ENCODE measurements at regions not wholly inside any gene's neighbourhood (a gene's known extent, or its start where the extent isn't known, plus 50 kb on each side); places are given as distances from the start of the nearest gene placed in this dataset.

DNA sequence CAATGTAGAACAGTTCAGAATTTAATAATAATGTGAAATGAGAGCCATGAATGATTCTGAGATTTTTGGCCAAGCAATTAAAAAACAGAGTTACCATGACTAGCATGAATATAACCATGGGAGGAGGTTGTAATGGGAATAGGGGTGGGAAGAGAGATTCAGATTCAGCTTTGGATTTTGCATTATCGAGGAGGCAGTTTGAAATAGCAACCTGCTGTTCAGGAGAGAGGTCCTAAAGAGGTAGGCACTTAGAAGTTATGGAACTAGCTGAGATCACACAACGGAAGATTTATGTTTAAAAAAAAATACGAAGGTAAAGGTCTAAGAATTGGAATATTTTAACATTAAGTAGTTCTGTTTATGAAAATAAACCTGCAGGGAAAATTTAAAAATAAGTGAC, 124.4 kb upstream of the TECRL start (continued):
- TF ChIP-seq, protein P1, sequence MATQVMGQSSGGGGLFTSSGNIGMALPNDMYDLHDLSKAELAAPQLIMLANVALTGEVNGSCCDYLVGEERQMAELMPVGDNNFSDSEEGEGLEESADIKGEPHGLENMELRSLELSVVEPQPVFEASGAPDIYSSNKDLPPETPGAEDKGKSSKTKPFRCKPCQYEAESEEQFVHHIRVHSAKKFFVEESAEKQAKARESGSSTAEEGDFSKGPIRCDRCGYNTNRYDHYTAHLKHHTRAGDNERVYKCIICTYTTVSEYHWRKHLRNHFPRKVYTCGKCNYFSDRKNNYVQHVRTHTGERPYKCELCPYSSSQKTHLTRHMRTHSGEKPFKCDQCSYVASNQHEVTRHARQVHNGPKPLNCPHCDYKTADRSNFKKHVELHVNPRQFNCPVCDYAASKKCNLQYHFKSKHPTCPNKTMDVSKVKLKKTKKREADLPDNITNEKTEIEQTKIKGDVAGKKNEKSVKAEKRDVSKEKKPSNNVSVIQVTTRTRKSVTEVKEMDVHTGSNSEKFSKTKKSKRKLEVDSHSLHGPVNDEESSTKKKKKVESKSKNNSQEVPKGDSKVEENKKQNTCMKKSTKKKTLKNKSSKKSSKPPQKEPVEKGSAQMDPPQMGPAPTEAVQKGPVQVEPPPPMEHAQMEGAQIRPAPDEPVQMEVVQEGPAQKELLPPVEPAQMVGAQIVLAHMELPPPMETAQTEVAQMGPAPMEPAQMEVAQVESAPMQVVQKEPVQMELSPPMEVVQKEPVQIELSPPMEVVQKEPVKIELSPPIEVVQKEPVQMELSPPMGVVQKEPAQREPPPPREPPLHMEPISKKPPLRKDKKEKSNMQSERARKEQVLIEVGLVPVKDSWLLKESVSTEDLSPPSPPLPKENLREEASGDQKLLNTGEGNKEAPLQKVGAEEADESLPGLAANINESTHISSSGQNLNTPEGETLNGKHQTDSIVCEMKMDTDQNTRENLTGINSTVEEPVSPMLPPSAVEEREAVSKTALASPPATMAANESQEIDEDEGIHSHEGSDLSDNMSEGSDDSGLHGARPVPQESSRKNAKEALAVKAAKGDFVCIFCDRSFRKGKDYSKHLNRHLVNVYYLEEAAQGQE (IDR thresholded peaks at IDR 0.05; ENCODE audit: unreplicated experiment) = no peak
- no peak for TF ChIP-seq NANOG (IDR thresholded peaks at IDR 0.05; ENCODE audit: borderline replicate concordance)
- TF ChIP-seq STAT1 (IDR thresholded peaks at IDR 0.05; ENCODE audit: unreplicated experiment) = no peak

DNA sequence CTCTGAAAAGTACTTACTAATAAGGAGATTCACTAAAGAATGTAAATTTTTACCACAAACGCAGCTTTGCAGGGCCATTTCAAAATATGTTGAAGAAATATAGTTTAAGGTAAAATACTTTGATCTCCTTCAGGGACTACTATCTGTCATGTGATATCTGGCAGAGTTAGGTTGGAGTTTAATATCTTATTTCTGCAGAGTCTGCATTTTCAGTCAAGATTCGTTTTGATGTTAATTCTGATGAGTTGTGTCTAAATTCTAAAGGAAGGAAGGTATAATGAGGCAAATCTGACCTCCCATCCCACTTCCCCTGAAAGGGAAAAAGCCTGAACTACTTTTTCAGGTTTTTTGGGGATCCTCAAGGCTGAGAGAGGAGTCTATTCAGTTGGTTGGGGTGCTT, 123.9 kb upstream of the TECRL start:
- H3K36me3 ChIP-seq (ENCODE audit: insufficient read depth) = no peaks in the 10 kb centered on the region
- no peaks in the 10 kb centered on the region for H3F3A ChIP-seq (replicated peaks; ENCODE audit: low read depth)
- no peak overlapping the region for H3K4me3 ChIP-seq
- no peak for DNase-seq (ENCODE audit: low spot score)
- no peak overlapping the region for H2AFZ ChIP-seq
- Mint-ChIP-seq H3K36me3 (ENCODE audit: low read depth) (no peaks in the 10 kb centered on the region), H3K4me1 (no peaks in the 10 kb centered on the region), H3K27ac (no peak overlapping the region), H3K4me3 (no peak overlapping the region), H3K27me3 (ENCODE audit: insufficient read depth, low read depth, poor library complexity) (no peaks in the 10 kb centered on the region), H3K9me3 (no peaks in the 10 kb centered on the region)
- ATAC-seq = no peak
- no peak overlapping the region for H3K4me2 ChIP-seq
- no peaks in the 10 kb centered on the region for H3K4me1 ChIP-seq (ENCODE audit: insufficient read depth)
- no peaks in the 10 kb centered on the region for H3K27me3 ChIP-seq (ENCODE audit: insufficient read depth)
- H3K9me2 ChIP-seq (ENCODE audit: insufficient read depth) = no peaks in the 10 kb centered on the region
- no peak overlapping the region for H3K27ac ChIP-seq (ENCODE audit: low read depth)
- H4K20me1 ChIP-seq (replicated peaks; ENCODE audit: insufficient read depth) = no peaks in the 10 kb centered on the region
- no peaks in the 10 kb centered on the region for H3K79me2 ChIP-seq (replicated peaks; ENCODE audit: insufficient read depth)
- TF ChIP-seq STAT1 (IDR thresholded peaks at IDR 0.05; ENCODE audit: unreplicated experiment) (no peak), NANOG (IDR thresholded peaks at IDR 0.05; ENCODE audit: borderline replicate concordance) (no peak), ZNF114 (CRISPR knock-in tag; IDR thresholded peaks at IDR 0.05) (no peak), JUNB (IDR thresholded peaks at IDR 0.05; ENCODE audit: unreplicated experiment) (no peak), EZH2phosphoT487 (IDR thresholded peaks at IDR 0.05; ENCODE audit: unreplicated experiment) (no peak), EZH2 (IDR thresholded peaks at IDR 0.05; ENCODE audit: low read depth, unreplicated experiment) (no peak), POLR2AphosphoS5 (IDR thresholded peaks at IDR 0.05; ENCODE audit: low read depth) (no peak)
- TF ChIP-seq, protein P1 (IDR thresholded peaks at IDR 0.05; ENCODE audit: unreplicated experiment) = no peak
- TF ChIP-seq, protein P2, sequence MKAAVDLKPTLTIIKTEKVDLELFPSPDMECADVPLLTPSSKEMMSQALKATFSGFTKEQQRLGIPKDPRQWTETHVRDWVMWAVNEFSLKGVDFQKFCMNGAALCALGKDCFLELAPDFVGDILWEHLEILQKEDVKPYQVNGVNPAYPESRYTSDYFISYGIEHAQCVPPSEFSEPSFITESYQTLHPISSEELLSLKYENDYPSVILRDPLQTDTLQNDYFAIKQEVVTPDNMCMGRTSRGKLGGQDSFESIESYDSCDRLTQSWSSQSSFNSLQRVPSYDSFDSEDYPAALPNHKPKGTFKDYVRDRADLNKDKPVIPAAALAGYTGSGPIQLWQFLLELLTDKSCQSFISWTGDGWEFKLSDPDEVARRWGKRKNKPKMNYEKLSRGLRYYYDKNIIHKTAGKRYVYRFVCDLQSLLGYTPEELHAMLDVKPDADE (IDR thresholded peaks at IDR 0.05) = no peak
- TF ChIP-seq, protein P3, sequence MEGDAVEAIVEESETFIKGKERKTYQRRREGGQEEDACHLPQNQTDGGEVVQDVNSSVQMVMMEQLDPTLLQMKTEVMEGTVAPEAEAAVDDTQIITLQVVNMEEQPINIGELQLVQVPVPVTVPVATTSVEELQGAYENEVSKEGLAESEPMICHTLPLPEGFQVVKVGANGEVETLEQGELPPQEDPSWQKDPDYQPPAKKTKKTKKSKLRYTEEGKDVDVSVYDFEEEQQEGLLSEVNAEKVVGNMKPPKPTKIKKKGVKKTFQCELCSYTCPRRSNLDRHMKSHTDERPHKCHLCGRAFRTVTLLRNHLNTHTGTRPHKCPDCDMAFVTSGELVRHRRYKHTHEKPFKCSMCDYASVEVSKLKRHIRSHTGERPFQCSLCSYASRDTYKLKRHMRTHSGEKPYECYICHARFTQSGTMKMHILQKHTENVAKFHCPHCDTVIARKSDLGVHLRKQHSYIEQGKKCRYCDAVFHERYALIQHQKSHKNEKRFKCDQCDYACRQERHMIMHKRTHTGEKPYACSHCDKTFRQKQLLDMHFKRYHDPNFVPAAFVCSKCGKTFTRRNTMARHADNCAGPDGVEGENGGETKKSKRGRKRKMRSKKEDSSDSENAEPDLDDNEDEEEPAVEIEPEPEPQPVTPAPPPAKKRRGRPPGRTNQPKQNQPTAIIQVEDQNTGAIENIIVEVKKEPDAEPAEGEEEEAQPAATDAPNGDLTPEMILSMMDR (conservative IDR thresholded peaks at IDR 0.05; ENCODE audit: low read depth in 2 of 2) = no peak

All from GM23338 (cell line).